WERI-Rb-1 (cell line): ENCODE measurements at regions not wholly inside any gene's neighbourhood (a gene's known extent, or its start where the extent isn't known, plus 50 kb on each side); places are given as distances from the start of the nearest gene placed in this dataset.
"Not testable (repeated sequence)": the region's sequence is repeated elsewhere in the genome, so short reads cannot be mapped to it uniquely, and the experiment has no call there.

ENCODE experiments used
- DNase-seq: peaks from one replicate; pipeline ENCODE4 v3.0.0-alpha.2; 2020
- H3K27ac ChIP-seq: fragments of 250-450 bp; sonication (Bioruptor Pico); 2 replicates; pipeline ENCODE4 v1.5.1; 2020; ENCODE audit warnings: mild to moderate bottlenecking, moderate library complexity
- H3K27me3 ChIP-seq: fragments of 250-450 bp; sonication (Bioruptor Pico); 2 replicates; pipeline ENCODE4 v1.5.1; 2021; ENCODE audit warnings: mild to moderate bottlenecking, low read depth, moderate library complexity; ENCODE audit not compliant: insufficient read depth, severe bottlenecking
- H3K36me3 ChIP-seq: fragments of 250-450 bp; sonication (Bioruptor Pico); 2 replicates; pipeline ENCODE4 v1.5.1; 2020; ENCODE audit warnings: mild to moderate bottlenecking, moderate library complexity
- H3K4me3 ChIP-seq: 2 replicates; pipeline ENCODE4 v1.5.1; 2011; ENCODE audit warnings: low read depth, mild to moderate bottlenecking, control low read depth, low read length
- H3K9me3 ChIP-seq: fragments of 250-450 bp; sonication (Bioruptor Pico); 2 replicates; pipeline ENCODE4 v1.5.1; 2021; ENCODE audit warnings: mild to moderate bottlenecking, moderate library complexity; ENCODE audit not compliant: severe bottlenecking
- TF ChIP-seq, protein P1 (sequence below): IDR thresholded peaks from 2 replicates; pipeline ENCODE4 v1.5.1; 2011; ENCODE audit warnings: low read depth, mild to moderate bottlenecking, control low read depth, inconsistent platforms, low read length

- Histone ChIP-seq H3K36me3 (no peaks in the 10 kb centered on the region), H3K27me3 (no peaks in the 10 kb centered on the region), H3K4me3 (no peak overlapping the region), H3K27ac (no peak overlapping the region), H3K9me3 (no peaks in the 10 kb centered on the region)
- DNase-seq: no peak
- TF ChIP-seq, protein P1, sequence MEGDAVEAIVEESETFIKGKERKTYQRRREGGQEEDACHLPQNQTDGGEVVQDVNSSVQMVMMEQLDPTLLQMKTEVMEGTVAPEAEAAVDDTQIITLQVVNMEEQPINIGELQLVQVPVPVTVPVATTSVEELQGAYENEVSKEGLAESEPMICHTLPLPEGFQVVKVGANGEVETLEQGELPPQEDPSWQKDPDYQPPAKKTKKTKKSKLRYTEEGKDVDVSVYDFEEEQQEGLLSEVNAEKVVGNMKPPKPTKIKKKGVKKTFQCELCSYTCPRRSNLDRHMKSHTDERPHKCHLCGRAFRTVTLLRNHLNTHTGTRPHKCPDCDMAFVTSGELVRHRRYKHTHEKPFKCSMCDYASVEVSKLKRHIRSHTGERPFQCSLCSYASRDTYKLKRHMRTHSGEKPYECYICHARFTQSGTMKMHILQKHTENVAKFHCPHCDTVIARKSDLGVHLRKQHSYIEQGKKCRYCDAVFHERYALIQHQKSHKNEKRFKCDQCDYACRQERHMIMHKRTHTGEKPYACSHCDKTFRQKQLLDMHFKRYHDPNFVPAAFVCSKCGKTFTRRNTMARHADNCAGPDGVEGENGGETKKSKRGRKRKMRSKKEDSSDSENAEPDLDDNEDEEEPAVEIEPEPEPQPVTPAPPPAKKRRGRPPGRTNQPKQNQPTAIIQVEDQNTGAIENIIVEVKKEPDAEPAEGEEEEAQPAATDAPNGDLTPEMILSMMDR: no peak
Observed at GRCh38 chr12:5276327-5276880, 155.5 kb upstream of the NTF3 start.

DNA sequence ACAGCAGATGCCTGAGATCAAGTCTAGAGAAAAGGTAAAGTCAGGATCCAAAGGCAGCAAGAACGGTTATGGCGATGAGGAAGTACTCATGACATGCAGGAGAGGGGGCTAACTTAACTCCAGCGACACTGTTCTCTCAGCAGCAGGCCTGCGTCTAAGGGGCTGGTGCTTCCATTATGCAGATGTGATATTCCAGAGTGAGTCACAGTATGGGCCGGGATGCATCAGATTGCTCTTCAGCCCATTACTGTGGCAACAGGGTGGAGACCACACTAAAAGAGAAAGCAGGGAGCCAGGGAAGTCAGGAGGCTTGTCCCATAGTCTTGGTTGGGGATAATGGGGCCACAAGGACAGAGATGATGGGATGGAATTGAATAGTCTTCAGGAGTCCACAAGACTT lies 151.8 kb upstream of the NTF3 start:
- Histone ChIP-seq H3K27ac (no peak overlapping the region), H3K9me3 (no peaks in the 10 kb centered on the region), H3K36me3 (no peaks in the 10 kb centered on the region), H3K4me3 (no peak overlapping the region), H3K27me3 (no peaks in the 10 kb centered on the region)
- TF ChIP-seq, protein P1: no peak
- DNase-seq: no peak

DNA sequence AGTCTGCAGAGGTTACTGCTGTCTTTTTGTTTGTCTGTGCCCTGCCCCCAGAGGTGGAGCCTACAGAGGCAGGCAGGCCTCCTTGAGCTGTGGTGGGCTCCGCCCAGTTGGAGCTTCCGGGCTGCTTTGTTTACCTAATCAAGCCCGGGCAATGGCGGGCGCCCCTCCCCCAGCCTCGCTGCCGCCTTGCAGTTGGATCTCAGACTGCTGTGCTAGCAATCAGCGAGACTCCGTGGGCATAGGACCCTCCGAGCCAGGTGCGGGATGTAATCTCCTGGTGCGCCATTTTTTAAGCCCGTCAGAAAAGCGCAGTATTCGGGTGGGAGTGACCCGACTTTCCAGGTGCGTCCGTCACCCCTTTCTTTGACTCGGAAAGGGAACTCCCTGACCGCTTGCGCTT lies 141.5 kb upstream of the NTF3 start:
- not testable (repeated sequence) for H3K36me3 ChIP-seq, H3K27me3 ChIP-seq, H3K27ac ChIP-seq, DNase-seq, H3K4me3 ChIP-seq, H3K9me3 ChIP-seq

DNA sequence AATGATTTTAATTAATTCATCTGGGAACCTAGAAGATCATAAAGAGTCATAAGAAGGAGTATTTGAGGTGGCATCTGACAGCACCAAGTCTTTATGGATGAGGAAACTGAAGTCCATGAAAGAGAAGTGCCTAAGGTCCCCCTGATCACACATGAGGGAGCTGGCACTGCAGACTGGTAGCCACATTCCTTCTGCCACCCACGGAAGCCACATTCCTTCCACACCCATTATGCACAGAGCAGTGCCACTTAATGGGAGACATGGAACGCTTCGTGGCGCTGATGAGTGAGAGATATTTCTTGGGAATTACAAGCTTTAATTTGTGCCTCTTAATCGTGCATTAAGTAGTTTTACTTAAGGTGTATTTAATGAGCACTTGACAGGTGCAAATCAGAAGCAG lies 139.3 kb upstream of the NTF3 start:
- no peak for DNase-seq
- Histone ChIP-seq H3K27ac (no peak overlapping the region), H3K4me3 (no peak overlapping the region), H3K27me3 (no peaks in the 10 kb centered on the region), H3K9me3 (no peaks in the 10 kb centered on the region), H3K36me3 (no peaks in the 10 kb centered on the region)
- TF ChIP-seq, protein P1: no peak

DNA sequence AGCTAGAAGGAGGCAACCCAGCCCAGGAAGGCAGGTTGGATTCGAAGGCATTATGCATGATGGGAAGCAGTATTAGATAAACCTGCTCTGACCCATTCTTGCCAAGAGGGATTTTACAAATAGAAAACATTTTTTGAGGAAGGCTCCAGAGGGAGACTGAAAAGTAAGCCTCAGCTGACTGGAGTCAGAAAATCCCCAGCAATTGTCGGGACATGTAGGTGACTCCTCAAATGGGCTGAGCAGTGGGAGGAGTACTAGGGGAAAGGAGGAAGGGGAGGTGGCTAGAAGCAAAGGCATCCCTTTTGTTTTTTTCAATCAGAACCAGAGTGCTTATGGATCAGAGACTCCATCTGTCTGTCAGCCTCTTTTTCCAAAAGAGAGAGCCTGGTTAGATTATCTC lies 138.1 kb upstream of the NTF3 start:
- Histone ChIP-seq H3K27ac (no peak overlapping the region), H3K27me3 (no peaks in the 10 kb centered on the region), H3K36me3 (no peaks in the 10 kb centered on the region), H3K4me3 (no peak overlapping the region), H3K9me3 (no peaks in the 10 kb centered on the region)
- TF ChIP-seq, protein P1: no peak
- DNase-seq: no peak

- TF ChIP-seq, protein P1: no peak
- Histone ChIP-seq H3K36me3 (no peaks in the 10 kb centered on the region), H3K9me3 (no peaks in the 10 kb centered on the region), H3K27me3 (no peaks in the 10 kb centered on the region), H3K27ac (no peak overlapping the region), H3K4me3 (no peak overlapping the region)
- no peak for DNase-seq
Observed at GRCh38 chr12:5294274-5295070, 137.4 kb upstream of the NTF3 start.
